ENCODE measurements at regions not wholly inside any gene's neighbourhood (a gene's known extent, or its start where the extent isn't known, plus 50 kb on each side); places are given as distances from the start of the nearest gene placed in this dataset.
"Not testable (repeated sequence)": the region's sequence is repeated elsewhere in the genome, so short reads cannot be mapped to it uniquely, and the experiment has no call there.

- Mint-ChIP-seq H3K9me3 (no peaks in the 10 kb centered on the region), H3K27me3 (ENCODE audit: low read depth in 3 of 3) (peaks cover 14 to 32% (median 21%) of the 10 kb centered on the region in 3 donors), H3K4me3 (no peak overlapping the region), H3K36me3 (no peaks in the 10 kb centered on the region), H3K4me1 (peaks cover 11 to 15% of the 10 kb centered on the region in 2 donors), H3K27ac (no peak overlapping the region)
- DNase-seq: no peak
Measured at GRCh38 chr4:118587116-118587831, 97.9 kb upstream of the METTL14 start.

GRCh38 chr4:118587946-118588345 is 97.2 kb upstream of the METTL14 start:
- H3K4me3 Mint-ChIP-seq: no peak overlapping the region
- no peak for DNase-seq
- H3K27ac Mint-ChIP-seq: no peak overlapping the region
- peaks cover 14 to 30% (median 19%) of the 10 kb centered on the region in 3 donors for H3K27me3 Mint-ChIP-seq (ENCODE audit: low read depth in 3 of 3)
- peaks cover 11 to 15% of the 10 kb centered on the region in 2 donors for H3K4me1 Mint-ChIP-seq
- H3K36me3 Mint-ChIP-seq: no peaks in the 10 kb centered on the region
- H3K9me3 Mint-ChIP-seq: no peaks in the 10 kb centered on the region

GRCh38 chr4:118589471-118590055 is 95.6 kb upstream of the METTL14 start:
- Mint-ChIP-seq H3K9me3 (no peaks in the 10 kb centered on the region), H3K36me3 (no peaks in the 10 kb centered on the region), H3K4me3 (no peak overlapping the region), H3K27ac (no peak overlapping the region), H3K4me1 (peaks cover 11 to 15% of the 10 kb centered on the region in 2 donors), H3K27me3 (ENCODE audit: low read depth in 3 of 3) (peaks cover 14 to 25% (median 15%) of the 10 kb centered on the region in 3 donors)
- DNase-seq: no peak

- H3K36me3 Mint-ChIP-seq, H3K9me3 Mint-ChIP-seq: not testable (repeated sequence)
- DNase-seq: peak; percentile 92 to 98 (median 96)
- Mint-ChIP-seq H3K27me3 (ENCODE audit: low read depth in 3 of 3) (peaks cover 8 to 19% (median 10%) of the 10 kb centered on the region in 3 donors), H3K4me3 (peak overlapping the region; percentile 95 to 98 (median 96)), H3K4me1 (peaks cover 11 to 15% of the 10 kb centered on the region in 2 donors), H3K27ac (peak overlapping the region; percentile 98 to 99 (median 98))
Measured at GRCh38 chr4:118591339-118592046, 93.7 kb upstream of the METTL14 start.

- peak overlapping the region in 1 of 5 donors; percentile 30 for H3K4me3 Mint-ChIP-seq
- peaks cover 11 to 15% of the 10 kb centered on the region in 2 donors for H3K4me1 Mint-ChIP-seq
- not testable (repeated sequence) for H3K36me3 Mint-ChIP-seq, H3K9me3 Mint-ChIP-seq, DNase-seq
- H3K27me3 Mint-ChIP-seq (ENCODE audit: low read depth in 3 of 3): peaks cover 8 to 15% (median 8%) of the 10 kb centered on the region in 3 donors
- H3K27ac Mint-ChIP-seq: peak overlapping the region in 3 of 6 donors; percentile 98 to 99 (median 98)
Measured at GRCh38 chr4:118592289-118592688, 92.9 kb upstream of the METTL14 start.

GRCh38 chr4:118595883-118596282 is 89.3 kb upstream of the METTL14 start:
- not testable (repeated sequence) for H3K36me3 Mint-ChIP-seq; H3K4me3 Mint-ChIP-seq; H3K9me3 Mint-ChIP-seq; H3K27me3 Mint-ChIP-seq (ENCODE audit: low read depth in 3 of 3); DNase-seq; H3K27ac Mint-ChIP-seq
- peaks cover 11% of the 10 kb centered on the region in 2 donors for H3K4me1 Mint-ChIP-seq

GRCh38 chr4:118625097-118625496 is 60.1 kb upstream of the METTL14 start:
- H3K4me1 Mint-ChIP-seq; H3K27me3 Mint-ChIP-seq (ENCODE audit: low read depth in 3 of 3); H3K4me3 Mint-ChIP-seq; H3K36me3 Mint-ChIP-seq; DNase-seq; H3K9me3 Mint-ChIP-seq; H3K27ac Mint-ChIP-seq: not testable (repeated sequence)

- not testable (repeated sequence) for H3K9me3 Mint-ChIP-seq, H3K4me1 Mint-ChIP-seq
Measured at GRCh38 chr4:118629697-118630096, 55.5 kb upstream of the METTL14 start.

GRCh38 chr4:118630897-118631296 is 54.3 kb upstream of the METTL14 start:
- Mint-ChIP-seq H3K36me3 (peaks cover 0 to 12% (median 6%) of the 10 kb centered on the region in 3 donors), H3K27ac (peak overlapping the region in 2 of 6 donors; percentile 29 to 71)
- not testable (repeated sequence) for H3K4me3 Mint-ChIP-seq; DNase-seq; H3K27me3 Mint-ChIP-seq (ENCODE audit: low read depth in 3 of 3); H3K9me3 Mint-ChIP-seq; H3K4me1 Mint-ChIP-seq

More at GRCh38 chr4:118629697-118630096, 55.5 kb upstream of the METTL14 start:
- peak overlapping the region in 1 of 6 donors; percentile 35 for H3K27ac Mint-ChIP-seq
- peaks cover 0 to 12% (median 6%) of the 10 kb centered on the region in 3 donors for H3K36me3 Mint-ChIP-seq
- H3K27me3 Mint-ChIP-seq (ENCODE audit: low read depth in 3 of 3); H3K4me3 Mint-ChIP-seq; DNase-seq: not testable (repeated sequence)

- not testable (repeated sequence) for H3K27me3 Mint-ChIP-seq (ENCODE audit: low read depth in 3 of 3); DNase-seq; H3K9me3 Mint-ChIP-seq; H3K4me3 Mint-ChIP-seq; H3K4me1 Mint-ChIP-seq
- Mint-ChIP-seq H3K36me3 (peaks cover 0 to 12% (median 6%) of the 10 kb centered on the region in 3 donors), H3K27ac (peak overlapping the region in 3 of 6 donors; percentile 21 to 71 (median 29))
Measured at GRCh38 chr4:118631321-118632050, 53.7 kb upstream of the METTL14 start.

GRCh38 chr4:118633476-118633875 is 51.7 kb upstream of the METTL14 start:
- H3K27ac Mint-ChIP-seq; H3K4me1 Mint-ChIP-seq; DNase-seq; H3K4me3 Mint-ChIP-seq; H3K27me3 Mint-ChIP-seq (ENCODE audit: low read depth in 3 of 3); H3K9me3 Mint-ChIP-seq: not testable (repeated sequence)
- H3K36me3 Mint-ChIP-seq: peaks cover 0 to 12% (median 6%) of the 10 kb centered on the region in 3 donors

- H3K27me3 Mint-ChIP-seq (ENCODE audit: low read depth in 3 of 3); H3K4me1 Mint-ChIP-seq; H3K27ac Mint-ChIP-seq; H3K4me3 Mint-ChIP-seq; H3K9me3 Mint-ChIP-seq; H3K36me3 Mint-ChIP-seq; DNase-seq: not testable (repeated sequence)
Measured at GRCh38 chr4:118634126-118634875, 50.9 kb upstream of the METTL14 start.

Data from immature natural killer cell (primary cell).